SH-SY5Y (cell line): ENCODE measurements at regions not wholly inside any gene's neighbourhood (a gene's known extent, or its start where the extent isn't known, plus 50 kb on each side); places are given as distances from the start of the nearest gene placed in this dataset.

Experiments
- GATA2 ChIP-seq: IDR thresholded peaks from 2 replicates; pipeline ENCODE4 v1.6.1; 2011; ENCODE audit warnings: mild to moderate bottlenecking, low read depth, low read length
- GATA3 ChIP-seq: IDR thresholded peaks from 2 replicates; pipeline ENCODE4 v1.6.1; 2011; ENCODE audit warnings: low read depth, mild to moderate bottlenecking, low read length, moderate library complexity

DNA sequence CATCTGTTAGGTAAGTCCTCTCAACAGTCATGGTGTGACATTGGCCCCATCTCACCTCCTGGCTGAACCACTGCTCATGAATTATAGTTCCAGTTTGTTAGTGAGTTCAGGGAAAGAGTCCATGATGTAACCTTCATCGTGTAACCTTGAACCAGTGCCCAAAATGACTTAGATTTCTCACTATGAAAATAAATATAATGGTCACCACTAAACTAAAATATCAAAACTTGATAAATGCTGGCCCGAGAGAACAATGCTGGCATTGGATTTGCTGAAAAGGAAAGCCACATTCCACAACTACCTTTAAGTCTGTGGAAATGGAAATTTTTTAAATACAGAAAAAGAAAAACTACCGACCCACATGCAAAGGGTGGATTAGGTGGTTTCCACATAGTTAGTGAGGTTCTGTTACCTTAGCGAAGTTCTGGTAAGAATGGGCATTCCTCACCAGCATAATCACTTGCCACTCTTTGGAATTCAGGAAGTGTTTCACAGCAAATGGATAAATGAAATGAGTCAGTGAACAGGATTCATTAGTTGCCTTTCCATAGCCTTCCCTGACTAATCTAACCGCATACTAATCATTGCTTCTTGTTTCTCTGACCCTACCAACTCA lies 133.9 kb upstream of the CTAGE1 start:
- no peak for TF ChIP-seq GATA2
- no peak for TF ChIP-seq GATA3
